ENCODE measurements at regions not wholly inside any gene's neighbourhood (a gene's known extent, or its start where the extent isn't known, plus 50 kb on each side); places are given as distances from the start of the nearest gene placed in this dataset.
"Not testable (repeated sequence)": the region's sequence is repeated elsewhere in the genome, so short reads cannot be mapped to it uniquely, and the experiment has no call there.

DNA sequence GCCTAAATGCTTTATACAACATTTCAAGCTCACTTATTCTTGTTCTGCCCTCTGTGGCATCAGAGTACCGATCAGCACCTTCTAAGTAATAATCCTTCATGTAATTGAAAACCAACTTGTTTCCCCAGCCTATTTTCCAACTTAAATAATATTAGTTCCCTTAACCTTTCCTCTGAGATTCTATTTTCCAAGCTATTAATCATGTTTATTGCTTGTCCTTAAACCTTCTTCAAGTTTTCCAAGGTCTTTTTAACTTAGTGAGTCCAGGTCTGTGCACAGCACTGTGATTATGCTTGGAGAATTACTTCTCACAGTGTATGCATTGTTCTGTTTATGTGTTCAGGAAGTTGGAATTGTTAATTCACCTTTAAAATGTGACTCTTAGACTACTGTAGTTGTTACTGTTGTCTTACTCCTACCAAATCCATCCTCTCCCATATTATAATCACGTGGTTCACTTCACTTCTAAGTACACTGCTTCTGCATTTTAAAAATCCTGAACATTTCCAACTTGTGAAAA lies 1039.3 kb upstream of the FOXG1 start:
- in situ Hi-C loops (cut with HindIII; ENCODE audit: low sequenced_read_pairs): no loop called here
- TF ChIP-seq, protein P1, sequence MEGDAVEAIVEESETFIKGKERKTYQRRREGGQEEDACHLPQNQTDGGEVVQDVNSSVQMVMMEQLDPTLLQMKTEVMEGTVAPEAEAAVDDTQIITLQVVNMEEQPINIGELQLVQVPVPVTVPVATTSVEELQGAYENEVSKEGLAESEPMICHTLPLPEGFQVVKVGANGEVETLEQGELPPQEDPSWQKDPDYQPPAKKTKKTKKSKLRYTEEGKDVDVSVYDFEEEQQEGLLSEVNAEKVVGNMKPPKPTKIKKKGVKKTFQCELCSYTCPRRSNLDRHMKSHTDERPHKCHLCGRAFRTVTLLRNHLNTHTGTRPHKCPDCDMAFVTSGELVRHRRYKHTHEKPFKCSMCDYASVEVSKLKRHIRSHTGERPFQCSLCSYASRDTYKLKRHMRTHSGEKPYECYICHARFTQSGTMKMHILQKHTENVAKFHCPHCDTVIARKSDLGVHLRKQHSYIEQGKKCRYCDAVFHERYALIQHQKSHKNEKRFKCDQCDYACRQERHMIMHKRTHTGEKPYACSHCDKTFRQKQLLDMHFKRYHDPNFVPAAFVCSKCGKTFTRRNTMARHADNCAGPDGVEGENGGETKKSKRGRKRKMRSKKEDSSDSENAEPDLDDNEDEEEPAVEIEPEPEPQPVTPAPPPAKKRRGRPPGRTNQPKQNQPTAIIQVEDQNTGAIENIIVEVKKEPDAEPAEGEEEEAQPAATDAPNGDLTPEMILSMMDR (IDR thresholded peaks at IDR 0.05; ENCODE audit: low read depth, low read length, missing control alignments): no peak
- no peak overlapping the region for H3K4me3 ChIP-seq (ENCODE audit: low read depth, low read length)
- DNase-seq (ENCODE audit: low read depth): no peak

DNA sequence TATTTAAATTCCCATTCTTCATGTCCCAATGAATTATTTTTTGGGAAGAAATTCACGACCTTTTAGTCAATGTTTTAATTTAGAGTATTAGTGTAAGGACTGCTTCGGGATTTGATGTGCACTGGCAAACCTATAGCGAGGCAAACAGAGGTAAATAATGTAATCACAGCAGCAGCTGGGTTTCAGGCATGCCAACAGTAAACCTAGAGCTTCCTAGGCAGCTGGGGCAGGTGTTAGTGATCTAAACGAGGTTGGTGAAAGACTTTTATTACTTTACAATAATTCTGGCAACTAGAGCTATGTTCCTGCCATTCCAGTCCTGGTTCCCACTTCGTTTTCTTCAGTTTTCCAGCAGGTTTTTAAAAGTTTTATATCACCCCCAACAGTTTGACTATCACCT lies 1036.4 kb upstream of the FOXG1 start:
- TF ChIP-seq, protein P1 (IDR thresholded peaks at IDR 0.05; ENCODE audit: low read depth, low read length, missing control alignments): no peak
- in situ Hi-C loops (cut with HindIII; ENCODE audit: low sequenced_read_pairs): no loop called here
- DNase-seq (ENCODE audit: low read depth): no peak
- H3K4me3 ChIP-seq (ENCODE audit: low read depth, low read length): no peak overlapping the region

DNA sequence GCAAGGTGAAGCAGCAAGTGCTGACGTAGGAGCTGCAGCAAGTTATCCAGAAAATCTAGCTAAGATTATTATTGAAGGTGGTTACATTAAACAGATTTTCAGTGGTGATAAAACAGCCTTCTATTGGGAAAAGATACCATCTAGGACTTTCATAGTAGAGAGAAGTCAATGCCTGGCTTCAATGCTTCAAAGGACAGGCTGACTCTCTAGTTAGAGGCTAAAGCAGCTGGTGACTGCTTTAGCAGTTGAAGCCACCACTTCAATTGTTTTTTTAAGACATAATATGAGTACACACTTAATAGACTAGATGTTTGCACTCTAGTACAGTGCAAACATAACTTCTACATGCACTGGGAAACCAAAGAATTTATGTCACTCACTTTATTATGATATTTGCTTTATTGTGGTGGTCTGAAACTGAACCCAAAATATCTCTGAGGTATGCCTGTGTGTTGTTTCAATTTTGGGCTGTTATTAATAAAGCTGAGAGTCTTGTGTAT lies 1026.9 kb upstream of the FOXG1 start:
- TF ChIP-seq, protein P1 (IDR thresholded peaks at IDR 0.05; ENCODE audit: low read depth, low read length, missing control alignments): no peak
- in situ Hi-C loops (cut with HindIII; ENCODE audit: low sequenced_read_pairs): no loop called here
- DNase-seq (ENCODE audit: low read depth): no peak
- H3K4me3 ChIP-seq (ENCODE audit: low read depth, low read length): no peak overlapping the region

DNA sequence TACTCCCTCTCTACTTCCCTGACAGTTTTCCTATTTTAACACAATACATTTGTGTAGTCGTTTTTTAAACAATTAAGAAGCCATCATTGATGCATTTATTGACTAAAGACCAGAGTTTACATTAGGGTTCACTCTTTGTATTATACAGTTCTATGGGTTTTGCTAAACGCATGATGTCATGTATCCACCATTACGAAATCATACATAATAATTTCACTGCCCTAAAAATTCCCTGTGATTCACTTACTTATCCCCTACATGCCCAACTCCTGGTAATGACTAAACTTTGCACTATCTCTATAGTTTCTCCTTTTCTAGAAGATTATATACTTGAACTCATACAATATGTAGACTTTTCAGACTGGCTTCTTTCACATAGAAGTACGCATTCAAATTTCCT lies 1016.5 kb upstream of the FOXG1 start:
- DNase-seq (ENCODE audit: low read depth): no peak
- H3K4me3 ChIP-seq (ENCODE audit: low read depth, low read length): no peak overlapping the region
- in situ Hi-C loops (cut with HindIII; ENCODE audit: low sequenced_read_pairs): no loop called here

DNA sequence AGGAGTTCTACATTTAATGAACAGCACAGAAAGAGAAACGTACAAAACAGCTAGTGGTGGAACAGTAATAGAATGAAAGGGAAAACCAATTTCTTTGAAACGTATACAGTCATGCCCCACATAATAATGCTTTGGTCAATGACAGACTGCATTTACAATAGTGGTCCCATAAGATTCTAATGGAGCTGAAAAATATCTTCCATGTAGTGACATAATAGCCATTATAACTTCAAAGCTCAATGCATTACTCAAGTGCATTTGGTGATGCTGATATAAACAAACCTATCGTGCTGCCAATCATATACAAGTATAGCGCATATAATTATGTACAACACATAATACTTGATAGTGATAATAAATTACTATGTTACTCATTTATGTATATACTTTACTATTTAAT lies 1008.9 kb upstream of the FOXG1 start:
- in situ Hi-C loops (cut with HindIII; ENCODE audit: low sequenced_read_pairs); H3K4me3 ChIP-seq (ENCODE audit: low read depth, low read length); DNase-seq (ENCODE audit: low read depth): not testable (repeated sequence)

More for the DNA sequence above, 1016.5 kb upstream of the FOXG1 start:
- TF ChIP-seq, protein P1 (IDR thresholded peaks at IDR 0.05; ENCODE audit: low read depth, low read length, missing control alignments): no peak

DNA sequence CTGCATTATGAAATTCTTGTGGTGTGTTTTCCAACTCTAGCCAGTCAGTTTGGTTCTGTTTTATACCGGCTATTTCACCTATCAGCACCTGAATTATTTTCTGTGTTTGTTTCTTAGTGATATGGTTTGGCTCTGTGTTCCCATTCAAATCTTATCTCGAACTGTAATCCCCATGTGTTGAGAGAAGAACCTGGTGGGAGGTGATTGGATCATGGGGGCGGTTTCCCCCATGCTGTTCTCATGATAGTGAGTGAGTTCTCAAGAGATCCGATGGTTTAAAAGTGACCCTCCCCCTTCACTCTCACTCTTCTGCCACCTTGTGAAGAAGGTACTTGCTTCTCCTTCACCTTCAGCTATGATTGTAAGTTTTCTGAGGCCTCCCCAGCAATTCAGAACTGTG lies 1006.2 kb upstream of the FOXG1 start:
- in situ Hi-C loops (cut with HindIII; ENCODE audit: low sequenced_read_pairs); H3K4me3 ChIP-seq (ENCODE audit: low read depth, low read length); DNase-seq (ENCODE audit: low read depth): not testable (repeated sequence)

DNA sequence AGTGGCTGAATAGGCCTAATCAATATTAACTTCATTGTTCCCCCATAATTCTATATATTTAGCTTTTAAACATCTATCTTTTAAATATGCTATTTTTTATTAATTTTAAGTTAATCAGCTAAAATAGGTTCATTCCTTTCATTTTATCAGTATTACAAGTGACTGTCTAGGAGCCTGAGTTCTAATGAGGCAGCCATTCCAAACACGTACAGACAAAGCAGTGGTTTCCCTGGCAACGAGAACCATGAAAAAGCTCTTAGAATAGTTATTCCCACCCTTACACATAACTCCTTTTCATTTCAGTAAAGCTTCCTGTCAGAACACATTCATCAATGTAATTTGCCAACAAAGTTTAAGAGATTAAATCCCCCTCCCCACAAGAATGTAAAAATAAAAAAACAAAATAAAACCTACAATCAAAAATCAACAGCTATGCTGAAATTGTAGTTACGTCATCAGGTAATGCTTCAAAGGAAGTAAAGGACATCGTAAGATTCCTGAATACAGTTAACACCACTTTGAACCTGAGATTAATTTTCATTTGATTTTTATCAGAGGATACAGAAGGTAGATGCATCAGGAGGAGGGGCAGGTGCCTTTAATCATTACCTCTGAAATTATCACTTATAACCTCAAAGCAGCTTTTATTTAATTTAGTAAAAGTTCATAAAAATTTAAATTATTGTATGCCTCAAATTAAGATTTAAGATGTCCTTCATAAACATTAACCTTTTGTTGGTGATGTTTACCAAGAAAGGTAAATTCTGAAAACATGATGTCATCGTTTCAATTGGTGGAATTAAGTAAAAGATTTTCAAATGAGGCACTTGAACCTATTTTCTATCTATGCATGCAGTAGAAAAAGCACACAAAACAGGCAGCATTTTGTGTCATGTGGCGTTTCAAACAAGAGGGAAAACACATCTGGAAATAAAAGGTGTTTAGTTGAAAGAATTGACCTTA lies 967.2 kb upstream of the FOXG1 start:
- H3K4me3 ChIP-seq (ENCODE audit: low read depth, low read length); DNase-seq (ENCODE audit: low read depth); in situ Hi-C loops (cut with HindIII; ENCODE audit: low sequenced_read_pairs): not testable (repeated sequence)

DNA sequence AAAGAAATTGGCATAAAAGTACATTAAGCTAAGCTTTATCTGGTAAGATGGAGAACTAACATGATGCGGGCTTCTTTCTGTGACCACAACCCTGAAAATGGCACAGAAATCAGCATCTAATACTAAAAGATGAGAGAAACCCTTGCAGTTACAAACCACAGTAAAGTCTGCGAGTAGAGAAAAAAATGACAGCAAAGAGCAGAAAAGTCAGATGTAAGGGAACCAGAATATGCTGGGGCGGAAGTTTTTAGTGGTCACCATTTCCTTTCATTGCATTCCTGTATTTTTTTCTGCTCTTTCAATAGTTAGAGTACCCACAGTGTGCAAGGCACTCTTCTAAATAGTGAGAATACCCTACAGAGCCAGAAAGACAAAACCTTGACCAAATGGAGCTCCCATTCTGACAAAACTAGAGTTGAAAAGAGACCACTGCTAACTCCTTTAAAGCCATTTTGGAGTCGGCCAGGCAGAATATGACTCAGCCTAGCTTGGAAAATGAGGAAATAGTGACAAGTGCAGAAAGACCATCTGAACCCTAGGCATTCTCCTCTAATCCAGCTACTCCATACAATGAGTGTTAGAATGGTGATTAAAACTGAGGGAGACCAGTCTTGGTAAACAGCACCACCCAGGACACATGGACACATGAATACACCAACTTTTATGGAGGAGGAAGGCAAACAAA lies 948.7 kb upstream of the FOXG1 start:
- DNase-seq (ENCODE audit: low read depth); in situ Hi-C loops (cut with HindIII; ENCODE audit: low sequenced_read_pairs); H3K4me3 ChIP-seq (ENCODE audit: low read depth, low read length): not testable (repeated sequence)

DNA sequence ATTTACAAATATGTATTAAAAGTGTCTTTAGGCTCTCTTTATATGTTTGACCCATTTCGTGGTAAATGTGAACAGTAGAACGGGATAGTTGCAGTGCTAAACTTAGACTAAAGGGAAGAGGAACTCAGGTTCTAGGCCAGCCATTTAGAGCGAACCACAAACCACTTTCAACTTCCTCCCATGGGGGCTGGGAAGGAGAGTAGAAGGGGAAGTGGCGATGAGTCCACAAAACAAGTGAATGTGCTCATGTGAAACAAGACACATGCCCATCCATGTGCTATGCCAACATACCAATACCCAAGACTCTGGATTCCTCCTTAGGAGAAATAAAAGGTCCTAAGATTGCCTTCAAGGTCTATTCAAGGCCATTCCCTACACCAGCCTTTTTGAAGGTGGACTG lies 940.4 kb upstream of the FOXG1 start:
- DNase-seq (ENCODE audit: low read depth); in situ Hi-C loops (cut with HindIII; ENCODE audit: low sequenced_read_pairs); H3K4me3 ChIP-seq (ENCODE audit: low read depth, low read length): not testable (repeated sequence)

DNA sequence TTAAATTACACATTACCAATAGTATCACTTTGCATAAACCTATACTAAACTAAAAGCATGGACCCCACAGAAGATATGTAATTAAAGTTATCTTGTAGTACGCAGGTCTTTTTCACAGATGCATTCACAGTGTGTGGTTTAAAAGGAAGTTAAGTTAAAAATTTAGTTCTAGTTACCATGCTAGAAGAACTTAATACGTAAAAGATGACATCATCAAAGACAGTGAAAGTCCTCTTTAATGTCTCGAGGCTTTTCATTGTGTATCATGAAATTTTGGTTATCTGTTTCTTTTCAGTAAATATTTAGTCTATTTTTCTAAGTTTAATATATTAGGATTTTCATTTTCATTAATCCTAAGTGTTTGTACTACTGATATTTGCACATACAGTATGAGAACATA lies 934.6 kb upstream of the FOXG1 start:
- H3K4me3 ChIP-seq (ENCODE audit: low read depth, low read length); DNase-seq (ENCODE audit: low read depth); in situ Hi-C loops (cut with HindIII; ENCODE audit: low sequenced_read_pairs): not testable (repeated sequence)

DNA sequence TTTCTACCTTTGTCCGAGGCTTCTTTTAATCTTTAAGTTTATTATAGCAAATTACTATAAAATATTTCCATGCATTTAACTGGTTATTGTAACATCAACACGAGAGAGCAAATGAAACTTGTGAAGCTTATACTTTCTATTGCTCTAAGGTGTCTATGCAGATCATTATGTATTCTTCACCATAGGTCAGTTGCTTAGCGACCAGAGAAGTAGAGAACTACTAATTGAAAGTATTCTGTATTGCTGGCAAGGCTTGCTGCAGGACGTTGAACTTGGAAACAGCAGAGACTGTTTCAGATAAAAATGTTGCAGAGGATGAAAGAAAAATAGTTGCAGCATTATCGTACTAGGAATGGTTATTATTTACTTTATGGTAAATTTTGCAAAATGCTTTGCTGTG lies 933.6 kb upstream of the FOXG1 start:
- H3K4me3 ChIP-seq (ENCODE audit: low read depth, low read length); in situ Hi-C loops (cut with HindIII; ENCODE audit: low sequenced_read_pairs); DNase-seq (ENCODE audit: low read depth): not testable (repeated sequence)
